ENCODE measurements at regions not wholly inside any gene's neighbourhood (a gene's known extent, or its start where the extent isn't known, plus 50 kb on each side); places are given as distances from the start of the nearest gene placed in this dataset.

DNA sequence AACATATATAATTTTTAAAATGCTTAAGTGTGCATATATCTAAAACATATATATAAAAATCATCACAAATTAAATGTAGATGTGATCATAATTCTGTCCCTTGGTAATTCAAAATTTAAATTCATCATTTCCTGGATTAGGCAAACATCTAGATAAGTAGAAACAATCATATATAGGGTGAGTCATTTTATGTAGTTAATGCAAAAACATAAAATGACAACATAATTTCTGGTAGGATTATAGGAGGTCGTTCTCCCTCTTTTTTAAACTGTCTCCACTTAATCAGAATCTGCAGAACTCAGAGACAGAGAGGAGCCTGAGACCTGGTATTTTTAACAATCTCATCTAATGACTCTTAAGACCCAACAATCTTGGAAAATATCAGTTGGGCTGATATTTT lies 333.4 kb downstream of the KCTD12 start:
- DNase-seq (ENCODE audit: low spot score): peak; percentile 17
- Histone ChIP-seq H3K27ac (ENCODE audit: low read depth, low read length, poor library complexity, severe bottlenecking) (no peak overlapping the region), H3K4me3 (ENCODE audit: low read depth, low read length, poor library complexity, severe bottlenecking) (no peak overlapping the region), H3K4me1 (ENCODE audit: insufficient read depth, low read length, poor library complexity, severe bottlenecking) (no peaks in the 10 kb centered on the region), H3K9me3 (ENCODE audit: low read depth, low read length, poor library complexity, severe bottlenecking) (no peaks in the 10 kb centered on the region), H3K27me3 (replicated peaks; ENCODE audit: insufficient read depth, low read depth, low read length, poor library complexity) (no peaks in the 10 kb centered on the region), H3K36me3 (ENCODE audit: insufficient read depth, low read length, poor library complexity, severe bottlenecking) (no peaks in the 10 kb centered on the region)
- TF ChIP-seq EZH2 (IDR thresholded peaks at IDR 0.05; ENCODE audit: borderline replicate concordance, low read depth, low read length, poor library complexity, severe bottlenecking): no peak
- TF ChIP-seq, protein P1, sequence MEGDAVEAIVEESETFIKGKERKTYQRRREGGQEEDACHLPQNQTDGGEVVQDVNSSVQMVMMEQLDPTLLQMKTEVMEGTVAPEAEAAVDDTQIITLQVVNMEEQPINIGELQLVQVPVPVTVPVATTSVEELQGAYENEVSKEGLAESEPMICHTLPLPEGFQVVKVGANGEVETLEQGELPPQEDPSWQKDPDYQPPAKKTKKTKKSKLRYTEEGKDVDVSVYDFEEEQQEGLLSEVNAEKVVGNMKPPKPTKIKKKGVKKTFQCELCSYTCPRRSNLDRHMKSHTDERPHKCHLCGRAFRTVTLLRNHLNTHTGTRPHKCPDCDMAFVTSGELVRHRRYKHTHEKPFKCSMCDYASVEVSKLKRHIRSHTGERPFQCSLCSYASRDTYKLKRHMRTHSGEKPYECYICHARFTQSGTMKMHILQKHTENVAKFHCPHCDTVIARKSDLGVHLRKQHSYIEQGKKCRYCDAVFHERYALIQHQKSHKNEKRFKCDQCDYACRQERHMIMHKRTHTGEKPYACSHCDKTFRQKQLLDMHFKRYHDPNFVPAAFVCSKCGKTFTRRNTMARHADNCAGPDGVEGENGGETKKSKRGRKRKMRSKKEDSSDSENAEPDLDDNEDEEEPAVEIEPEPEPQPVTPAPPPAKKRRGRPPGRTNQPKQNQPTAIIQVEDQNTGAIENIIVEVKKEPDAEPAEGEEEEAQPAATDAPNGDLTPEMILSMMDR (conservative IDR thresholded peaks at IDR 0.05; ENCODE audit: low read depth, low read length): no peak
- CTCF ChIA-PET: no interaction called here
- BruUV-seq (replicated peaks): no TSS peak
- intact Hi-C loops (cut with micrococcal nuclease; ENCODE audit: unreplicated experiment): no loop called here
- POLR2A ChIA-PET (ENCODE audit: low non-redundant PET): no interaction called here

DNA sequence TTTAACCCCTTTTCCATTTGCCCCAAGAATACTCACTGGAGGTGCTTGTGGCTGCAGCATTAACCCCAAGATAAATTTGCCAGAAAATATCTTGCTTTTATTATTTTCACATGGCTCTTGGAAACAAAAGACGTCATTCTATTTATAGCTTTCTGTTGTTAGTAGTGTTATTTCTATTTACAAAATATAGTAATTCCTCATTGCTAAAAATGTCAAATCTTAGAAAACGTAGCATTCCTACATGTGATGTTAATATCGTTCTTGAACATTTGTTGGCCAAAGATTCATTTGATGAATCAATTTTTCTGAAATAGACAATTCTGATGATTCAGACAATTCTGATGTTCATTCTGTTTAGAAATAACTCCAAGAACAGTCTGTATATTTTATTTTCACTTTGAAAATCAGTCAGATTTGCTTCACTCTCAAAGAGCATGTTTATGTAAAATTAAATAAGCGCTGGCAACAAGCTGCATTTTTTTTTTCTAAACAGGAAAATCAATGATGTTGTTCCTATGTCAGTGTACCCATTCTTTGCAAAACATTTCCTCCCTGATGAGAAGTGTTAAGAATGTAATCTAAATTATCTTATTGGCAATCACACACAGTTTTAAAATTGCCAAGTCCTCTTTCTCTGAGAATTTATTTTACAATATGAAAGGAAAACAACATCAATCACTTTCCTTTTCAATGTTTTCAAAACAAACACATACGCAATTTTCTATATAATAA lies 334.0 kb downstream of the KCTD12 start:
- no TSS peak for BruUV-seq (replicated peaks)
- POLR2A ChIA-PET (ENCODE audit: low non-redundant PET): no interaction called here
- Histone ChIP-seq H3K27ac (ENCODE audit: low read depth, low read length, poor library complexity, severe bottlenecking) (no peak overlapping the region), H3K27me3 (replicated peaks; ENCODE audit: insufficient read depth, low read depth, low read length, poor library complexity) (no peaks in the 10 kb centered on the region), H3K4me3 (ENCODE audit: low read depth, low read length, poor library complexity, severe bottlenecking) (no peak overlapping the region), H3K36me3 (ENCODE audit: insufficient read depth, low read length, poor library complexity, severe bottlenecking) (no peaks in the 10 kb centered on the region), H3K4me1 (ENCODE audit: insufficient read depth, low read length, poor library complexity, severe bottlenecking) (no peaks in the 10 kb centered on the region), H3K9me3 (ENCODE audit: low read depth, low read length, poor library complexity, severe bottlenecking) (no peaks in the 10 kb centered on the region)
- TF ChIP-seq, protein P1 (conservative IDR thresholded peaks at IDR 0.05; ENCODE audit: low read depth, low read length): no peak
- no peak for TF ChIP-seq EZH2 (IDR thresholded peaks at IDR 0.05; ENCODE audit: borderline replicate concordance, low read depth, low read length, poor library complexity, severe bottlenecking)
- peak; percentile 3 for DNase-seq (ENCODE audit: low spot score)
- CTCF ChIA-PET: no interaction called here
- intact Hi-C loops (cut with micrococcal nuclease; ENCODE audit: unreplicated experiment): no loop called here

DNA sequence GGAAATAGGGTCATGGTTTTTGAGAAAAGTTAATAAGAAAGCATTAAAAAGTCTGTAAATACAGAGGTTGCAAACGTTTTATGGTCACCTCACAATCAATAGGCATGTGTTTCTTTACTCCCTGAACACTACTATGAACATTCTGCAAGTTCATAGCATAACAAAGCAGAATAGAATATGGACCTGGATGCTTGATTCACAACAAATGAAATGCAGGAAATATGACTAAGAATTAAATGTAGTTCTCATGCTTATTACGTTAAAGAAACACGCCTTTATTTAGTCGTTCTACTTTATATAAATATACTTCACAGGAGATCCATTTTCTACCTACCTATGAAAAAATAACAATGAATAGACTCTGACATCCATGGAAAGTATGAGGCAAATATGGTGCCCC lies 344.0 kb downstream of the KCTD12 start:
- CTCF ChIA-PET: no interaction called here
- intact Hi-C loops (cut with micrococcal nuclease; ENCODE audit: unreplicated experiment): no loop called here
- Histone ChIP-seq H3K27me3 (replicated peaks; ENCODE audit: insufficient read depth, low read depth, low read length, poor library complexity) (no peaks in the 10 kb centered on the region), H3K4me1 (ENCODE audit: insufficient read depth, low read length, poor library complexity, severe bottlenecking) (no peaks in the 10 kb centered on the region), H3K27ac (ENCODE audit: low read depth, low read length, poor library complexity, severe bottlenecking) (no peak overlapping the region), H3K36me3 (ENCODE audit: insufficient read depth, low read length, poor library complexity, severe bottlenecking) (no peaks in the 10 kb centered on the region), H3K4me3 (ENCODE audit: low read depth, low read length, poor library complexity, severe bottlenecking) (no peak overlapping the region), H3K9me3 (ENCODE audit: low read depth, low read length, poor library complexity, severe bottlenecking) (no peaks in the 10 kb centered on the region)
- POLR2A ChIA-PET (ENCODE audit: low non-redundant PET): no interaction called here
- BruUV-seq (replicated peaks): no TSS peak
- no peak for DNase-seq (ENCODE audit: low spot score)
- TF ChIP-seq, protein P1 (conservative IDR thresholded peaks at IDR 0.05; ENCODE audit: low read depth, low read length): no peak
- no peak for TF ChIP-seq EZH2 (IDR thresholded peaks at IDR 0.05; ENCODE audit: borderline replicate concordance, low read depth, low read length, poor library complexity, severe bottlenecking)

Data from A673 (cell line).